ENCODE measurements at regions not wholly inside any gene's neighbourhood (a gene's known extent, or its start where the extent isn't known, plus 50 kb on each side); places are given as distances from the start of the nearest gene placed in this dataset.
"Not testable (repeated sequence)": the region's sequence is repeated elsewhere in the genome, so short reads cannot be mapped to it uniquely, and the experiment has no call there.

- DNase-seq (ENCODE audit: low spot score), result no peak
These were observed 264.6 kb upstream of the THUMPD2 start for GRCh38 chr2:40043641-40044040.

DNA sequence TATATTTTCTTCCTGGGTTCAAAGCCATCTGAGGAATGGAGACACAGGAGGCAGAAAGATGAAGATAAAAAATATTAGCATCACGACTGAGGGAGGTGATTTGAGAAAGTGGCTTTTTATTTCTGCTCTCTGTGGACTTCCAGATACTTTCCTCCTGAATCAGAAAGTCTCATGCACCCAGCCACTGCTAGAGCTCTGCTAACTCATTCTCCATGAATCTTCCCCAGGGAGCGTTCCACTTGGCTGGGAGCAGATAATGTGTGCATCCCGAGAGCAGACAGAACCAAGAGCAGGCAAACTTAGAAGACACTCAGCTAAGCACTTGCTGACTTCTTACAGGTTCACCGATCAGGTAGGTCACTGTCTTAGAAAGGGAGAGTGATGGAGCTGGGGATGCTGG, 264.1 kb upstream of the THUMPD2 start:
- no peak for DNase-seq (ENCODE audit: low spot score)

DNA sequence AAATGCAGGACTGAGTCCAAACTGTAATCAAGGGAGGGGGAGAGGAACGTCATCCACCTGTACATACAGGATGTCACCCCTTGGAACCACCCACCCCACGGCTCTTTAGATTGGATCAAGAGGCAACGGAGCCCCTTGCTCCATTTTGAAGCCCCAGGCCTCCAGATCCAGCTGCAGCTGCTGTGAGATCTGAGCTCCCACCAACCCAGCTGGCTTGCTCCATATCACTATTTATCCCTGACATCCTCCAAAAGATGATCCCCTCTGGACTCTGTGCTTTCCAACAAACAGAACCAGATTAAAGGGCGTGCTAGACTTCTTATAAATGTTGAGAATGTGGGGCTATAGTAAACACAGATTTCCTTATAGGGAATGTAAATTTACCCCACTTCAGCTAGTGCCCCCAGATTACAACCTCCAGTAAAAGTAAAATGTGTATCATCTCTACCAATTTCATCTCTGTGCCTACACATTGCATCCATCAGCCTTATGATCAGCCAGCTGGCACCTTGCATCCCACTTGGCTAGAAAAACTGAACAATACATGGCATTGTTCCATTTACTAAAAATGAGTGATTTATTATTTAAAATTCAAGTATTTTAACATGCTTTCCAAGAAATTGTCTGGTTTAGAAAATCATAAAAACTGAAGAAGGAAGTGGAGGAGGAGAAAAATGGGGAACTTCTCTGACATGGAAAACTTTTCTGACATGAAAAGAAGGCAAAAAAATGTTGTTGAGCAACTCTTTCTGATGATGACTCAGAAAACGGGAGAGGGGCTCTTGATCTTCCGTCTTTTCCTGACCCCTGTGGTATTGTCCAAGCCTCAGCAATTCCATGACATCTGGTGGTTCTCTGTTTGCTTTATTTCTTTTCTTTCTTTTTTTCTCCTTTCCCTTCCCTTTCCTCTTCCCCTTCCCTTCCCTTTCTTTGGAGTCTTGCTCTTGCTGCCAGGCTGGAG, 262.6 kb upstream of the THUMPD2 start:
- DNase-seq (ENCODE audit: low spot score), result no peak

DNA sequence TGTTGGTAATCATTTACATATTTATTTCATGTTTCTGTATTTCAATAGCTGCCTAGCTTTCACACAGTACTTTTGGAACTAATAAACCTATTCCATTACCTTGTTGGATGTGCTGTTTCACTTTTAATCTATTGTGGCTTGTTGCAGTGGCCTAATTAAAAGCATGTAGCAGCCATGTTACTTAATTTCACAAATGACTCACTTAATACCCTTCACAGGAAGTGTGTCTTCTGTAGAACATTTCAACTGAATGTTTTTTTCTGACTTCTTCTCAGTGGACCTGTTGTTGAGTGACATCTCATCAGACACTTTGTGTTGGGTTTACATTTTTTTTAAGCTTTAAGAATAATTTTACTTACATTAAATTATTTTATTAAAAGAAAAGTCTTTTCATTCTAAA, 260.5 kb upstream of the THUMPD2 start:
- no peak for DNase-seq (ENCODE audit: low spot score)

- DNase-seq (ENCODE audit: low spot score), result no peak
These were observed 259.6 kb upstream of the THUMPD2 start for GRCh38 chr2:40038646-40039045.

DNA sequence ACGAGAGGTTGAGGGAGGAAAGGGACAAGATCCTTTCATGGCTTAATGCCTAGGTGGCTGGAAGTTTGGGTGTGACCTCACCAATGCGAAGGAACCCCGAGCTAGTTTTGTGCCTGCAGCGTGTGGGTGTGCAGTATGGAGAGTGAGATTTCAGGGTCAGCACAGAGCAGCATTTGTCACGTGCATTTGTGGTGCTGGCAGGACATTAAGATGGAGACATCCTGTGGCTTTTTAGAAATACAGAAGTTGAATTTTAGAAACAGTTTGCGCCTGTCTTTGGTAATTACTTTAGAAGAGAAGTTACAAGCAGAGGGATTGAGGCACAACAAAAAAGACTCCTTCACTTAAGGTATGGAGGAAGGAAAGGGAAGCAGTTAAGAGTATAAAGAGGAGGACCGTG, 258.2 kb upstream of the THUMPD2 start:
- DNase-seq (ENCODE audit: low spot score), result no peak

GRCh38 chr2:40036241-40036640, 257.2 kb upstream of the THUMPD2 start:
- DNase-seq (ENCODE audit: low spot score), result no peak

GRCh38 chr2:40034801-40035200, 255.7 kb upstream of the THUMPD2 start:
- DNase-seq (ENCODE audit: low spot score), result no peak

DNA sequence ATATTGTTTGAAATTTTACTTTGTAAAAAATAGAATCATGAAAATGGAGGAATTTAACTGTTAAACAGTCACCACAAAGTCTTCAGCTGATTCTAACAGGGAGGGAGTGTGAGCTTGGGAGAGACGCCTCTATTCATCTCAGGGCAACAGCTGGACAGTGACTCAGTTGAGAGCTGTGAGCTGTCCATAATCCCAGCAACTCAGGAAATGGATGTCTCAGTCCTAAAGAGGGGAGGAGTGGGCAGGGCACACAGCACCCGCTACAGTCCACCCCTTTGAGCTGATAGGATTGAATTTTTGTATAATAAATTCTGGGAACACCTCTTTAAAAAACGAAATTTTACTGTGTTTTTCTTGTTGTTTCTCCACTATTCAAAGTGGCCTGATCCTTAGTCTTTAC, 255.1 kb upstream of the THUMPD2 start:
- peak; percentile 35 for DNase-seq (ENCODE audit: low spot score)

- DNase-seq (ENCODE audit: low spot score), result no peak
These were observed 254.7 kb upstream of the THUMPD2 start for GRCh38 chr2:40033781-40034180.

- DNase-seq (ENCODE audit: low spot score), result peak; percentile 48
These were observed 253.7 kb upstream of the THUMPD2 start for GRCh38 chr2:40032650-40033319.

DNA sequence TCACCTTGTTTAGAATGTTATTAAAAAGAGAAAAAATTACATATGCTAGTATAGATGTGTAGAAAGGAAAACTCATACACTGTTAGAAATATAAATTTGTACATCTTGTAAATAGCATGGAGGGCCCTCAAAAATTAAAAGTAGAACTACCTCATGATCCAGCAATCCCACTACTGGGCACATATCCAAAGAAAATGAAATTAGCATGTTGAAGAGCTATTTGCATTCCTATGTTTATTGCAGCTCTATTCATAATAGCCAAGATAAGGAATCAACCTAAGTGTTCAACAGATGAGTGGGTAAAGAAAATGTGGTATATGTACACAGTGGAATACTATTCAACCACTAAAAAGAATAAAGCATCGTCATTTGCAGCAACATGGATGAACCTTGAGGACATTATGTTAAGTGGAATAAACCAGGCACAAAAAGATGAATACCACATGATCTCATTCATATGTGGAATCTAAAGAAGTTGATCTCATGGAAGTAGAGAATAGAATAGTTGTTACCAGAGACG, 251.5 kb upstream of the THUMPD2 start:
- no peak for DNase-seq (ENCODE audit: low spot score)

GRCh38 chr2:40028792-40029488, 249.9 kb upstream of the THUMPD2 start:
- no peak for DNase-seq (ENCODE audit: low spot score)

GRCh38 chr2:40027968-40028367, 248.9 kb upstream of the THUMPD2 start:
- no peak for DNase-seq (ENCODE audit: low spot score)

- DNase-seq (ENCODE audit: low spot score), result not testable (repeated sequence)
These were observed 246.2 kb upstream of the THUMPD2 start for GRCh38 chr2:40025276-40025675.

DNA sequence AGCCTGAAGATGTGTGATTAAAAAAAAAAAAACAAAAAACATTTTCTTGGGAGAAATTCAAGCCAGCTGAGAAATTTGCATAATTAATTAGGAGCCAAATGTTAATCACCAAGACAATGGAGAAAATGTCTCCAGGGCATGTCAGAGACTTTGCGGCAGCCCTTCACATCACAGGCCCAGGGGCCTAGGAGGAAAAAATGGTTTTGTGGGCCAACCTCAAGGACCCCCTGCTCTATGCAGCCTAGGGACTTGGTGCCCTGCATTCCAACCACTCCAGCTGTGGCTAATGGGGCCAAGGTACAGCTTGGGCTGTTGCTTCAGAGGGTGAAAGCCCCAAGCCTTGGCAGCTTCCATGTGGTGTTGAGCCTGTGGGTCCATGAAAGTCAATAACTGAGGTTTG, 241.9 kb upstream of the THUMPD2 start:
- no peak for DNase-seq (ENCODE audit: low spot score)

GRCh38 chr2:40016151-40016885, 237.3 kb upstream of the THUMPD2 start:
- DNase-seq (ENCODE audit: low spot score), result no peak

GRCh38 chr2:40013962-40014361, 234.9 kb upstream of the THUMPD2 start:
- not testable (repeated sequence) for DNase-seq (ENCODE audit: low spot score)

DNA sequence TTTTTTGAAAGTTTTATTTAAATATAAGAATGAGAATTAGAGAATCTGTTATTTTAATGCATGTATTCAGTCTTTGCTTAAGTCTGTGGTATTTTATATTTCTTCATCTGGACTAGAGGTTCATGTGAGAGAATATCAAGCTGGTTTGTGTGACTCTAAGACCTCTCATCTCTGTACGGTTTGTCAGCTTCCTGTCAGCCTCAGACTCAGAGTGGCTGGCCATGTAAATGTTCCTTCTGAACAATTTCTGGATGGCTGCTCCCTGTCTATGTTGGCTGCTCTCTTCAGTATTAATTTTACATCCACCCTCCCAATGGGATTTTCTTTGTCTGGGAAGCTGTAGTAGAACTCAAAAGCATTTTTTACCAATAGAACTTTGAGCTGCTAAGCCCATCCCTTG, 225.3 kb upstream of the THUMPD2 start:
- no peak for DNase-seq (ENCODE audit: low spot score)

GRCh38 chr2:40002339-40002738, 223.3 kb upstream of the THUMPD2 start:
- no peak for DNase-seq (ENCODE audit: low spot score)

GRCh38 chr2:39999864-40000263, 220.8 kb upstream of the THUMPD2 start:
- no peak for DNase-seq (ENCODE audit: low spot score)

DNA sequence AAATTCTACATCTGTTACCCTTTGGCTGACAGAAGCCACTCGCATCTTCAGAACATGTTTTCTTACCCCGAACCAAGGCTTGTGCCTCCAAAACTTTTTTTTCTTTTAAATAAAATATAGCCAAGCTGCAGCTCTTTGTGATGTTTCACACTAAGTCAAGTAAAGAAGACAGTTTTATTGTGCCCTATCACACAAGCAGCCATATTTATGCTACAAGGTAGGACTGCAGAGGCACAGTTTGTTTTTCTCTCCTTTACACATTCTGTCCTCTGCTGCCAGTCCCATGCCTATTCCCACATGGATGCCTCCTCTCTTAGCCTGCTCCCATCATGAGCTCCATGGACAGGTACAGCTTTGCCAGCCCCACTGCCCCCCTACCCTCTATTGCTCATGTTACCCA, 219.6 kb upstream of the THUMPD2 start:
- no peak for DNase-seq (ENCODE audit: low spot score)

Data from kidney capillary endothelial cell (primary cell).